WTC11 (cell line): ENCODE measurements at regions not wholly inside any gene's neighbourhood (a gene's known extent, or its start where the extent isn't known, plus 50 kb on each side); places are given as distances from the start of the nearest gene placed in this dataset.

Source experiments
- NFYB ChIP-seq: sonication (generic); formaldehyde crosslinking; conservative IDR thresholded peaks from 2 replicates; pipeline ENCODE4 v1.8.0; 2022; ENCODE audit warnings: low read depth, missing genetic modification reagents
- RELA ChIP-seq: sonication (generic); formaldehyde crosslinking; IDR thresholded peaks from 2 replicates; pipeline ENCODE4 v1.8.1; 2022; ENCODE audit warnings: missing genetic modification reagents, mild to moderate bottlenecking, borderline replicate concordance
- TF ChIP-seq, protein P1 (sequence below): sonication (generic); formaldehyde crosslinking; IDR thresholded peaks from 2 replicates; pipeline ENCODE4 v1.8.1; 2023; ENCODE audit warnings: mild to moderate bottlenecking, missing genetic modification reagents, moderate library complexity
- TF ChIP-seq, protein P2 (sequence below): sonication (generic); formaldehyde crosslinking; conservative IDR thresholded peaks from 2 replicates; pipeline ENCODE4 v1.8.1; 2022; ENCODE audit warnings: mild to moderate bottlenecking, missing genetic modification reagents
- TF ChIP-seq, protein P3 (sequence below): sonication (generic); formaldehyde crosslinking; IDR thresholded peaks from 2 replicates; pipeline ENCODE4 v1.8.0; 2022; ENCODE audit warnings: mild to moderate bottlenecking, missing genetic modification reagents
- TF ChIP-seq, protein P4 (sequence below): fragments of 200-600 bp; IDR thresholded peaks from 2 replicates; pipeline ENCODE4 v1.8.0; 2022; ENCODE audit warnings: antibody characterized with exemption
- TF ChIP-seq, protein P5 (sequence below): sonication (generic); formaldehyde crosslinking; IDR thresholded peaks from 2 replicates; pipeline ENCODE4 v1.8.1; 2023; ENCODE audit warnings: mild to moderate bottlenecking, missing genetic modification reagents, moderate library complexity
- TF ChIP-seq, protein P6 (sequence below): sonication (generic); formaldehyde crosslinking; IDR thresholded peaks from 2 replicates; pipeline ENCODE4 v1.8.1; 2023; ENCODE audit warnings: mild to moderate bottlenecking, missing genetic modification reagents

DNA sequence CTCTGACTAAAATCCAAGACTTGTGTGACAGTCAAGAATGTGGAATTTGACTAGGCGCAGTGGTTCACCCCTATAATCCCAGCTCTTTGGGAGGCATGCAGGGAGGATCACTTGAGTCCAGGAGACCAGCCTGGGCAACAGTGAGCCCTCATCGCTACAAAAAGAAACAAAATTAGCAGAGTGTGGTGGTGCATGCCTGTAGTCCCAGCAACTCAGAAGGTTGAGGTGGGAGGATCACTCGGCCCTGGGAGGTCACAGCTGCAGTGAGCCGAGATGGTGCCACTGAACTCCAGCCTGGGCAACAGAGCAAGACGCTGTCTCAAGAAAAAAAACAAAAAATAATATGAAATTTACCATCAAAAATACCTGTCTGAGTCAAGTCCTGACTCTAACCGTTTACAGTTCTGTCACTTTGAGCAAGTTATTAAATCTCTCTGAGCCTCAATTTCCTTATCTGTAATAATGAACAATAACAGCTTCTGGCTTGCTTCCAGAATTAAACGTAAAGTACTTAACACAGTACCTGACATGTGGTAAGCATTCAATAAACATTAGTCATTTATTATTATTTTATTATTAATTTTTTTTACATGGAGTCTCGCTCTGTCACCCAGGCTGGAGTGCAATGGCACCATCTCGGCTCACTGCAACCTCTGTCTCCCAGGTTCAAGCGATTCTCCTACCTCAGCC, 204.6 kb upstream of the TSC22D1 start:
- TF ChIP-seq, protein P1, sequence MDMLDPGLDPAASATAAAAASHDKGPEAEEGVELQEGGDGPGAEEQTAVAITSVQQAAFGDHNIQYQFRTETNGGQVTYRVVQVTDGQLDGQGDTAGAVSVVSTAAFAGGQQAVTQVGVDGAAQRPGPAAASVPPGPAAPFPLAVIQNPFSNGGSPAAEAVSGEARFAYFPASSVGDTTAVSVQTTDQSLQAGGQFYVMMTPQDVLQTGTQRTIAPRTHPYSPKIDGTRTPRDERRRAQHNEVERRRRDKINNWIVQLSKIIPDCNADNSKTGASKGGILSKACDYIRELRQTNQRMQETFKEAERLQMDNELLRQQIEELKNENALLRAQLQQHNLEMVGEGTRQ (CRISPR knock-in tag), result no peak
- TF ChIP-seq, protein P2, sequence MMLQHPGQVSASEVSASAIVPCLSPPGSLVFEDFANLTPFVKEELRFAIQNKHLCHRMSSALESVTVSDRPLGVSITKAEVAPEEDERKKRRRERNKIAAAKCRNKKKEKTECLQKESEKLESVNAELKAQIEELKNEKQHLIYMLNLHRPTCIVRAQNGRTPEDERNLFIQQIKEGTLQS (CRISPR knock-in tag), result no peak
- TF ChIP-seq, protein P3, sequence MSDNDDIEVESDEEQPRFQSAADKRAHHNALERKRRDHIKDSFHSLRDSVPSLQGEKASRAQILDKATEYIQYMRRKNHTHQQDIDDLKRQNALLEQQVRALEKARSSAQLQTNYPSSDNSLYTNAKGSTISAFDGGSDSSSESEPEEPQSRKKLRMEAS (CRISPR knock-in tag), result no peak
- TF ChIP-seq RELA (no peak), NFYB (CRISPR knock-in tag) (no peak)
- TF ChIP-seq, protein P4, sequence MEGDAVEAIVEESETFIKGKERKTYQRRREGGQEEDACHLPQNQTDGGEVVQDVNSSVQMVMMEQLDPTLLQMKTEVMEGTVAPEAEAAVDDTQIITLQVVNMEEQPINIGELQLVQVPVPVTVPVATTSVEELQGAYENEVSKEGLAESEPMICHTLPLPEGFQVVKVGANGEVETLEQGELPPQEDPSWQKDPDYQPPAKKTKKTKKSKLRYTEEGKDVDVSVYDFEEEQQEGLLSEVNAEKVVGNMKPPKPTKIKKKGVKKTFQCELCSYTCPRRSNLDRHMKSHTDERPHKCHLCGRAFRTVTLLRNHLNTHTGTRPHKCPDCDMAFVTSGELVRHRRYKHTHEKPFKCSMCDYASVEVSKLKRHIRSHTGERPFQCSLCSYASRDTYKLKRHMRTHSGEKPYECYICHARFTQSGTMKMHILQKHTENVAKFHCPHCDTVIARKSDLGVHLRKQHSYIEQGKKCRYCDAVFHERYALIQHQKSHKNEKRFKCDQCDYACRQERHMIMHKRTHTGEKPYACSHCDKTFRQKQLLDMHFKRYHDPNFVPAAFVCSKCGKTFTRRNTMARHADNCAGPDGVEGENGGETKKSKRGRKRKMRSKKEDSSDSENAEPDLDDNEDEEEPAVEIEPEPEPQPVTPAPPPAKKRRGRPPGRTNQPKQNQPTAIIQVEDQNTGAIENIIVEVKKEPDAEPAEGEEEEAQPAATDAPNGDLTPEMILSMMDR, result no peak
- TF ChIP-seq, protein P5, sequence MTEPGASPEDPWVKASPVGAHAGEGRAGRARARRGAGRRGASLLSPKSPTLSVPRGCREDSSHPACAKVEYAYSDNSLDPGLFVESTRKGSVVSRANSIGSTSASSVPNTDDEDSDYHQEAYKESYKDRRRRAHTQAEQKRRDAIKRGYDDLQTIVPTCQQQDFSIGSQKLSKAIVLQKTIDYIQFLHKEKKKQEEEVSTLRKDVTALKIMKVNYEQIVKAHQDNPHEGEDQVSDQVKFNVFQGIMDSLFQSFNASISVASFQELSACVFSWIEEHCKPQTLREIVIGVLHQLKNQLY, result no peak
- TF ChIP-seq, protein P6, sequence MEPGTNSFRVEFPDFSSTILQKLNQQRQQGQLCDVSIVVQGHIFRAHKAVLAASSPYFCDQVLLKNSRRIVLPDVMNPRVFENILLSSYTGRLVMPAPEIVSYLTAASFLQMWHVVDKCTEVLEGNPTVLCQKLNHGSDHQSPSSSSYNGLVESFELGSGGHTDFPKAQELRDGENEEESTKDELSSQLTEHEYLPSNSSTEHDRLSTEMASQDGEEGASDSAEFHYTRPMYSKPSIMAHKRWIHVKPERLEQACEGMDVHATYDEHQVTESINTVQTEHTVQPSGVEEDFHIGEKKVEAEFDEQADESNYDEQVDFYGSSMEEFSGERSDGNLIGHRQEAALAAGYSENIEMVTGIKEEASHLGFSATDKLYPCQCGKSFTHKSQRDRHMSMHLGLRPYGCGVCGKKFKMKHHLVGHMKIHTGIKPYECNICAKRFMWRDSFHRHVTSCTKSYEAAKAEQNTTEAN (CRISPR knock-in tag), result no peak
